ENCODE measurements at regions not wholly inside any gene's neighbourhood (a gene's known extent, or its start where the extent isn't known, plus 50 kb on each side); places are given as distances from the start of the nearest gene placed in this dataset.

DNA sequence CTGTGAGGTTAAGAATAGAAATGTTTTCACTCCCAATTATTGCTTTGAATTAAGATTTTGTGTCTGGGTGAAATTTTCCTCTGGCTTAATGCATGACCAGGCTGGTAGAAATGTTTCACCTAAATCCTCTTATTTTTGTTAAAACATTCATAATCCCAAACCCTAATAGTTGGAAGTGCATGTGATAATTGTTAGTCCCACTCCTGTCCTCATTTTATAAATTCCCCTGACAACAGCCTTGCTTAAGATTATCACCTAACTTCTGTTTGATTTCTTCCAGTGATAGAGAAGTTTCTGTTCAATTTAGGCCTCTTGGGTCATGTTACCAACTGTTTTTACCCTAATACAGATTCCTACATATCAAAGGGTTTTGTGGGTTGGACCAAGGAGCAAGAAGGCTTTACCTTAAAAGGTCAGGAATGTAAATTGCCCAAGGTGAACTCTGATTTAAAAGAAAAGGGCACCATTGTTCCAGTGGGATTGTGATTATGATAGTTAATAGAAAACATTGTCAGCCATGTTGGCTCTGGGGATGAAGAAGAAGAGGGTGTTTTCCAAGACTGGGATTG lies 158.7 kb upstream of the CENPW start (continued):
- TF ChIP-seq, protein P1, sequence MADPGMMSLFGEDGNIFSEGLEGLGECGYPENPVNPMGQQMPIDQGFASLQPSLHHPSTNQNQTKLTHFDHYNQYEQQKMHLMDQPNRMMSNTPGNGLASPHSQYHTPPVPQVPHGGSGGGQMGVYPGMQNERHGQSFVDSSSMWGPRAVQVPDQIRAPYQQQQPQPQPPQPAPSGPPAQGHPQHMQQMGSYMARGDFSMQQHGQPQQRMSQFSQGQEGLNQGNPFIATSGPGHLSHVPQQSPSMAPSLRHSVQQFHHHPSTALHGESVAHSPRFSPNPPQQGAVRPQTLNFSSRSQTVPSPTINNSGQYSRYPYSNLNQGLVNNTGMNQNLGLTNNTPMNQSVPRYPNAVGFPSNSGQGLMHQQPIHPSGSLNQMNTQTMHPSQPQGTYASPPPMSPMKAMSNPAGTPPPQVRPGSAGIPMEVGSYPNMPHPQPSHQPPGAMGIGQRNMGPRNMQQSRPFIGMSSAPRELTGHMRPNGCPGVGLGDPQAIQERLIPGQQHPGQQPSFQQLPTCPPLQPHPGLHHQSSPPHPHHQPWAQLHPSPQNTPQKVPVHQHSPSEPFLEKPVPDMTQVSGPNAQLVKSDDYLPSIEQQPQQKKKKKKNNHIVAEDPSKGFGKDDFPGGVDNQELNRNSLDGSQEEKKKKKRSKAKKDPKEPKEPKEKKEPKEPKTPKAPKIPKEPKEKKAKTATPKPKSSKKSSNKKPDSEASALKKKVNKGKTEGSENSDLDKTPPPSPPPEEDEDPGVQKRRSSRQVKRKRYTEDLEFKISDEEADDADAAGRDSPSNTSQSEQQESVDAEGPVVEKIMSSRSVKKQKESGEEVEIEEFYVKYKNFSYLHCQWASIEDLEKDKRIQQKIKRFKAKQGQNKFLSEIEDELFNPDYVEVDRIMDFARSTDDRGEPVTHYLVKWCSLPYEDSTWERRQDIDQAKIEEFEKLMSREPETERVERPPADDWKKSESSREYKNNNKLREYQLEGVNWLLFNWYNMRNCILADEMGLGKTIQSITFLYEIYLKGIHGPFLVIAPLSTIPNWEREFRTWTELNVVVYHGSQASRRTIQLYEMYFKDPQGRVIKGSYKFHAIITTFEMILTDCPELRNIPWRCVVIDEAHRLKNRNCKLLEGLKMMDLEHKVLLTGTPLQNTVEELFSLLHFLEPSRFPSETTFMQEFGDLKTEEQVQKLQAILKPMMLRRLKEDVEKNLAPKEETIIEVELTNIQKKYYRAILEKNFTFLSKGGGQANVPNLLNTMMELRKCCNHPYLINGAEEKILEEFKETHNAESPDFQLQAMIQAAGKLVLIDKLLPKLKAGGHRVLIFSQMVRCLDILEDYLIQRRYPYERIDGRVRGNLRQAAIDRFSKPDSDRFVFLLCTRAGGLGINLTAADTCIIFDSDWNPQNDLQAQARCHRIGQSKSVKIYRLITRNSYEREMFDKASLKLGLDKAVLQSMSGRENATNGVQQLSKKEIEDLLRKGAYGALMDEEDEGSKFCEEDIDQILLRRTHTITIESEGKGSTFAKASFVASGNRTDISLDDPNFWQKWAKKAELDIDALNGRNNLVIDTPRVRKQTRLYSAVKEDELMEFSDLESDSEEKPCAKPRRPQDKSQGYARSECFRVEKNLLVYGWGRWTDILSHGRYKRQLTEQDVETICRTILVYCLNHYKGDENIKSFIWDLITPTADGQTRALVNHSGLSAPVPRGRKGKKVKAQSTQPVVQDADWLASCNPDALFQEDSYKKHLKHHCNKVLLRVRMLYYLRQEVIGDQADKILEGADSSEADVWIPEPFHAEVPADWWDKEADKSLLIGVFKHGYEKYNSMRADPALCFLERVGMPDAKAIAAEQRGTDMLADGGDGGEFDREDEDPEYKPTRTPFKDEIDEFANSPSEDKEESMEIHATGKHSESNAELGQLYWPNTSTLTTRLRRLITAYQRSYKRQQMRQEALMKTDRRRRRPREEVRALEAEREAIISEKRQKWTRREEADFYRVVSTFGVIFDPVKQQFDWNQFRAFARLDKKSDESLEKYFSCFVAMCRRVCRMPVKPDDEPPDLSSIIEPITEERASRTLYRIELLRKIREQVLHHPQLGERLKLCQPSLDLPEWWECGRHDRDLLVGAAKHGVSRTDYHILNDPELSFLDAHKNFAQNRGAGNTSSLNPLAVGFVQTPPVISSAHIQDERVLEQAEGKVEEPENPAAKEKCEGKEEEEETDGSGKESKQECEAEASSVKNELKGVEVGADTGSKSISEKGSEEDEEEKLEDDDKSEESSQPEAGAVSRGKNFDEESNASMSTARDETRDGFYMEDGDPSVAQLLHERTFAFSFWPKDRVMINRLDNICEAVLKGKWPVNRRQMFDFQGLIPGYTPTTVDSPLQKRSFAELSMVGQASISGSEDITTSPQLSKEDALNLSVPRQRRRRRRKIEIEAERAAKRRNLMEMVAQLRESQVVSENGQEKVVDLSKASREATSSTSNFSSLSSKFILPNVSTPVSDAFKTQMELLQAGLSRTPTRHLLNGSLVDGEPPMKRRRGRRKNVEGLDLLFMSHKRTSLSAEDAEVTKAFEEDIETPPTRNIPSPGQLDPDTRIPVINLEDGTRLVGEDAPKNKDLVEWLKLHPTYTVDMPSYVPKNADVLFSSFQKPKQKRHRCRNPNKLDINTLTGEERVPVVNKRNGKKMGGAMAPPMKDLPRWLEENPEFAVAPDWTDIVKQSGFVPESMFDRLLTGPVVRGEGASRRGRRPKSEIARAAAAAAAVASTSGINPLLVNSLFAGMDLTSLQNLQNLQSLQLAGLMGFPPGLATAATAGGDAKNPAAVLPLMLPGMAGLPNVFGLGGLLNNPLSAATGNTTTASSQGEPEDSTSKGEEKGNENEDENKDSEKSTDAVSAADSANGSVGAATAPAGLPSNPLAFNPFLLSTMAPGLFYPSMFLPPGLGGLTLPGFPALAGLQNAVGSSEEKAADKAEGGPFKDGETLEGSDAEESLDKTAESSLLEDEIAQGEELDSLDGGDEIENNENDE (IDR thresholded peaks at IDR 0.05; ENCODE audit: insufficient replicate concordance, low read length): no peak
- TF ChIP-seq SIX5 (IDR thresholded peaks at IDR 0.05; ENCODE audit: low read depth, low read length): no peak
- TF ChIP-seq EP300 (IDR thresholded peaks at IDR 0.05; ENCODE audit: borderline replicate concordance in 1 of 2, low read depth in 2 of 2, low read length in 2 of 2): peak in 1 of 2 experiments; percentile 89; a peak in 1 of 3 replicates
- TF ChIP-seq KDM5A (IDR thresholded peaks at IDR 0.05; ENCODE audit: low read length): no peak
- TF ChIP-seq CBX5 (IDR thresholded peaks at IDR 0.05; ENCODE audit: low read depth, low read length): no peak
- no peak for TF ChIP-seq RFX5 (IDR thresholded peaks at IDR 0.05; ENCODE audit: borderline replicate concordance, low read depth, low read length)
- TF ChIP-seq TAF1 (IDR thresholded peaks at IDR 0.05; ENCODE audit: low read depth, low read length): no peak
- no peak for TF ChIP-seq ZNF274 (IDR thresholded peaks at IDR 0.05; ENCODE audit: borderline replicate concordance, extremely low read depth, low read length)
- TF ChIP-seq CTBP2 (IDR thresholded peaks at IDR 0.05; ENCODE audit: borderline replicate concordance, insufficient read depth, insufficient read length, low read length): no peak
- TF ChIP-seq POU5F1 (IDR thresholded peaks at IDR 0.05; ENCODE audit: low read depth, low read length): peak; percentile 60; the same call in 1 of the 2 replicates
- 0 out of 2 replicates have a peak, but pooled peaks have one; percentile 44 for TF ChIP-seq RBBP5 (IDR thresholded peaks at IDR 0.05; ENCODE audit: borderline replicate concordance, low read depth, low read length)

Measured in H1 (cell line).